ENCODE measurements at regions not wholly inside any gene's neighbourhood (a gene's known extent, or its start where the extent isn't known, plus 50 kb on each side); places are given as distances from the start of the nearest gene placed in this dataset.

GRCh38 chr4:54547299-54548097, 110.3 kb upstream of the KIT start:
- POLR2A ChIA-PET, result no interaction called here
- no peak for DNase-seq (ENCODE audit: extremely low spot score)
- TF ChIP-seq CTCF (IDR thresholded peaks at IDR 0.05; ENCODE audit: control extremely low read depth, extremely low read depth, low read depth, missing control alignments), result no peak
- CTCF ChIA-PET, result interaction anchor here (1.4 to 1.6 kb wide), 2 partner anchors 11 to 14 kb away, joined by 3 to 4 read pairs; no protein-coding TSS in a partner anchor

GRCh38 chr4:54548098-54548620, 109.6 kb upstream of the KIT start:
- TF ChIP-seq CTCF (IDR thresholded peaks at IDR 0.05; ENCODE audit: control extremely low read depth, extremely low read depth, low read depth, missing control alignments), result no peak
- POLR2A ChIA-PET, result no interaction called here
- CTCF ChIA-PET, result no interaction called here
- no peak for DNase-seq (ENCODE audit: extremely low spot score)

GRCh38 chr4:54548831-54549460, 108.8 kb upstream of the KIT start:
- no peak for DNase-seq (ENCODE audit: extremely low spot score)
- no peak for TF ChIP-seq CTCF (IDR thresholded peaks at IDR 0.05; ENCODE audit: control extremely low read depth, extremely low read depth, low read depth, missing control alignments)
- ChIA-PET POLR2A (no interaction called here), CTCF (no interaction called here)

- ChIA-PET CTCF (no interaction called here), POLR2A (no interaction called here)
- no peak for DNase-seq (ENCODE audit: extremely low spot score)
- no peak for TF ChIP-seq CTCF (IDR thresholded peaks at IDR 0.05; ENCODE audit: control extremely low read depth, extremely low read depth, low read depth, missing control alignments)
These were observed 107.2 kb upstream of the KIT start for GRCh38 chr4:54550395-54551171.

- ChIA-PET POLR2A (no interaction called here), CTCF (interaction anchor here (1.1 to 1.6 kb wide), 2 partner anchors 9 to 20 kb away, joined by 3 to 4 read pairs; no protein-coding TSS in a partner anchor)
These were observed 104.8 kb upstream of the KIT start for GRCh38 chr4:54553001-54553400.

More at GRCh38 chr4:54553001-54553400, 104.8 kb upstream of the KIT start:
- no peak for TF ChIP-seq CTCF (IDR thresholded peaks at IDR 0.05; ENCODE audit: control extremely low read depth, extremely low read depth, low read depth, missing control alignments)
- DNase-seq (ENCODE audit: extremely low spot score), result no peak

Measured in GM10248 (cell line).